HepG2 (cell line): ENCODE measurements at regions not wholly inside any gene's neighbourhood (a gene's known extent, or its start where the extent isn't known, plus 50 kb on each side); places are given as distances from the start of the nearest gene placed in this dataset.

ENCODE experiments used
- ATAC-seq: fragments of 200-7000 bp; cut with Tn5 transposase; 3 replicates; pipeline ENCODE4 v1.9.1; 2020; ENCODE audit warnings: mild to moderate bottlenecking, moderate library complexity
- BruUV-seq: library from RNA; stranded (reverse); fragments of 400-500 nt; replicated peaks from 2 replicates; lab custom pipeline; 2021; lab: Mats Ljungman, UMichigan
- CTCF ChIA-PET: fragments of 300-600 bp; formaldehyde crosslinking; extraction: SDS; loops from one replicate; lab custom pipeline; 2021; ENCODE audit warnings: low total read pairs, inconsistent platforms, low intra/inter-chr PET ratio; lab: Yijun Ruan, JAX
- POLR2A ChIA-PET: fragments of 350-600 bp; sonication (Branson Sonifier 250); formaldehyde crosslinking; loops from one replicate; lab custom pipeline; 2020; ENCODE audit warnings: antibody characterized with exemption, inconsistent platforms; lab: Yijun Ruan, JAX
- DNase-seq: peaks from one replicate; pipeline ENCODE4 v3.0.0-alpha.2; 2015; ENCODE audit warnings: low spot score
- FAIRE-seq: peaks from 3 replicates; lab custom pipeline; 2011; peaks lifted over from hg19 to GRCh38; lab: Jason Lieb, UNC
- H2AFZ ChIP-seq: one replicate; pipeline ENCODE4 v1.6.1; 2011; ENCODE audit warnings: low read length, inconsistent platforms
- H3K27ac ChIP-seq: fragments of 300-600 bp; 3 replicates; pipeline ENCODE4 v1.8.0; 2011; ENCODE audit warnings: mixed run types, mild to moderate bottlenecking, mixed read lengths, low read length, inconsistent platforms; ENCODE audit not compliant: insufficient read depth; ENCODE audit errors: extremely low read length
- H3K27me3 ChIP-seq, 2 experiments: fragments of 200-600 bp in 1 of 2; 2 replicates in 1 of 2; 3 replicates in 1 of 2; pipeline versions ENCODE4 v1.6.0 to v1.8.0; 2011; ENCODE audit warnings: low read length in 2 of 2, mild to moderate bottlenecking in 2 of 2, moderate library complexity in 2 of 2, inconsistent platforms in 1 of 2; ENCODE audit not compliant: insufficient read depth in 2 of 2, control insufficient read depth in 1 of 2
- H3K36me3 ChIP-seq, 2 experiments: fragments of 200-600 bp in 1 of 2; replicated peaks in 1 of 2; 2 replicates in 1 of 2; 3 replicates in 1 of 2; pipeline versions ENCODE4 v1.5.1 to v1.8.0; 2011; ENCODE audit warnings: low read length in 2 of 2, inconsistent platforms in 1 of 2; ENCODE audit not compliant: insufficient read depth in 2 of 2, control insufficient read depth in 1 of 2
- H3K4me1 ChIP-seq: 2 replicates; pipeline ENCODE4 v1.5.1; 2012; ENCODE audit warnings: low read length, inconsistent platforms; ENCODE audit not compliant: insufficient read depth
- H3K4me2 ChIP-seq: 2 replicates; pipeline ENCODE4 v1.6.0; 2011; ENCODE audit warnings: low read depth, low read length, inconsistent platforms
- H3K4me3 ChIP-seq, 3 experiments: fragments of 200-600 bp in 1 of 3; sonication (generic), shearing (Covaris generic) in 1 of 3; replicated peaks in 1 of 3; 2 replicates each; pipeline ENCODE4 v1.5.1; 2011 to 2016; ENCODE audit warnings: low read length in 3 of 3, inconsistent platforms in 2 of 3, low read depth in 2 of 3, mild to moderate bottlenecking in 2 of 3, control low read depth in 1 of 3, mixed read lengths in 1 of 3; ENCODE audit not compliant: insufficient read depth in 1 of 3
- H3K79me2 ChIP-seq: one replicate; pipeline ENCODE4 v1.6.1; 2011; ENCODE audit warnings: low read length, inconsistent platforms; ENCODE audit not compliant: insufficient read depth
- H3K9ac ChIP-seq: 2 replicates; pipeline ENCODE4 v1.6.0; 2011; ENCODE audit warnings: mild to moderate bottlenecking, low read depth, low read length, inconsistent platforms; ENCODE audit not compliant: insufficient read depth
- H3K9me3 ChIP-seq: 2 replicates; pipeline ENCODE4 v1.5.1; 2012; ENCODE audit warnings: mild to moderate bottlenecking, low read length
- H4K20me1 ChIP-seq: 2 replicates; pipeline ENCODE4 v1.6.0; 2011; ENCODE audit warnings: inconsistent platforms, mild to moderate bottlenecking, low read length, moderate library complexity; ENCODE audit not compliant: insufficient read depth
- ATF7 ChIP-seq, 2 experiments: fragments of 450-650 bp in 1 of 2; sonication (generic) in 1 of 2; formaldehyde crosslinking in 1 of 2; IDR thresholded peaks; 2 replicates each; pipeline versions ENCODE4 v1.4.0 to v1.6.1; 2016 to 2020; ENCODE audit warnings: antibody characterized with exemption in 1 of 2, mild to moderate bottlenecking in 1 of 2, missing genetic modification reagents in 1 of 2
- MEF2D ChIP-seq: sonication (generic); formaldehyde crosslinking; IDR thresholded peaks from 2 replicates; pipeline ENCODE4 v1.5.1; 2020; ENCODE audit warnings: mild to moderate bottlenecking, missing genetic modification reagents
- WGBS: methylation state at CpG from one replicate; pipeline ENCODE4 v1.1.6; 2017; ENCODE audit warnings: low lambda C conversion rate; 5-methylcytosine and 5-hydroxymethylcytosine counted together
- in situ Hi-C: cut with HindIII; loops from 2 replicates; pipeline ENCODE4 v1.10.0; 2017; ENCODE audit warnings: low pct_unique_long_range_greater_than_20kb; ENCODE audit not compliant: extremely low pct_ligation_motif_present
- intact Hi-C: fragments of 100-400 bp; cut with micrococcal nuclease; formaldehyde crosslinking; loops from one replicate; pipeline ENCODE4 v1.10.0; 2022; ENCODE audit not compliant: unreplicated experiment
- TF ChIP-seq, protein P1 (sequence below): sonication (generic); formaldehyde crosslinking; IDR thresholded peaks from 2 replicates; pipeline ENCODE4 v1.9.0; 2021; ENCODE audit warnings: mild to moderate bottlenecking, missing genetic modification reagents
- TF ChIP-seq, protein P2 (sequence below): sonication (generic); formaldehyde crosslinking; IDR thresholded peaks from 2 replicates; pipeline ENCODE4 v1.4.0; 2020; ENCODE audit warnings: mild to moderate bottlenecking, missing genetic modification reagents, borderline replicate concordance
- TF ChIP-seq, protein P3 (sequence below): sonication (generic); formaldehyde crosslinking; IDR thresholded peaks from 2 replicates; pipeline ENCODE4 v1.4.0; 2020; ENCODE audit warnings: missing genetic modification reagents

DNA sequence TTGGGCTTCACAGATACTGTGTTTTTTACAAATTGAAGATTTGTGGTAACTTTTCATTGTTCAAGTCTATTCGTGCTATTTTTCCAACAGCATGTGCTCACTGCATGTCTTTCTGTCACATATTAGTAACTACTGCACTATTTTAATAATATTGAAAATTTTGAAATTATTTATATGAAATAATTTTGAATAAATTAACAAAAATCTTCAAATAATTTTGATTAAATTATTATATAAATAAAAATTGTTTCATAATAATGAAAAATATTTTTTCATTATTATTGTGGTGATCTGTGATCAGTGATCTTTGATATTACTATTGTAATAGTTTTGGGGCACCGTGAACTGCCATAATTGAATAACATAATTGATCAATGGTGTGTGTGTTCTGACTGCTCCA lies 204.1 kb downstream of the OGFRL1 start:
- Histone ChIP-seq H3K4me1 (no peaks in the 10 kb centered on the region), H4K20me1 (no peaks in the 10 kb centered on the region), H3K36me3 (no peaks in the 10 kb centered on the region), H3K4me2 (no peak overlapping the region), H3K79me2 (no peaks in the 10 kb centered on the region), H3K27ac (no peak overlapping the region), H3K9ac (no peak overlapping the region), H3K9me3 (no peaks in the 10 kb centered on the region), H2AFZ (no peak overlapping the region), H3K27me3 (no peaks in the 10 kb centered on the region), H3K4me3 (no peak overlapping the region)
- in situ Hi-C loops = no loop called here
- TF ChIP-seq ATF7 (IDR thresholded peaks at IDR 0.05) (no peak), ATF7 (CRISPR knock-in tag; IDR thresholded peaks at IDR 0.05) (no peak), MEF2D (CRISPR knock-in tag) (no peak)
- TF ChIP-seq, protein P1, sequence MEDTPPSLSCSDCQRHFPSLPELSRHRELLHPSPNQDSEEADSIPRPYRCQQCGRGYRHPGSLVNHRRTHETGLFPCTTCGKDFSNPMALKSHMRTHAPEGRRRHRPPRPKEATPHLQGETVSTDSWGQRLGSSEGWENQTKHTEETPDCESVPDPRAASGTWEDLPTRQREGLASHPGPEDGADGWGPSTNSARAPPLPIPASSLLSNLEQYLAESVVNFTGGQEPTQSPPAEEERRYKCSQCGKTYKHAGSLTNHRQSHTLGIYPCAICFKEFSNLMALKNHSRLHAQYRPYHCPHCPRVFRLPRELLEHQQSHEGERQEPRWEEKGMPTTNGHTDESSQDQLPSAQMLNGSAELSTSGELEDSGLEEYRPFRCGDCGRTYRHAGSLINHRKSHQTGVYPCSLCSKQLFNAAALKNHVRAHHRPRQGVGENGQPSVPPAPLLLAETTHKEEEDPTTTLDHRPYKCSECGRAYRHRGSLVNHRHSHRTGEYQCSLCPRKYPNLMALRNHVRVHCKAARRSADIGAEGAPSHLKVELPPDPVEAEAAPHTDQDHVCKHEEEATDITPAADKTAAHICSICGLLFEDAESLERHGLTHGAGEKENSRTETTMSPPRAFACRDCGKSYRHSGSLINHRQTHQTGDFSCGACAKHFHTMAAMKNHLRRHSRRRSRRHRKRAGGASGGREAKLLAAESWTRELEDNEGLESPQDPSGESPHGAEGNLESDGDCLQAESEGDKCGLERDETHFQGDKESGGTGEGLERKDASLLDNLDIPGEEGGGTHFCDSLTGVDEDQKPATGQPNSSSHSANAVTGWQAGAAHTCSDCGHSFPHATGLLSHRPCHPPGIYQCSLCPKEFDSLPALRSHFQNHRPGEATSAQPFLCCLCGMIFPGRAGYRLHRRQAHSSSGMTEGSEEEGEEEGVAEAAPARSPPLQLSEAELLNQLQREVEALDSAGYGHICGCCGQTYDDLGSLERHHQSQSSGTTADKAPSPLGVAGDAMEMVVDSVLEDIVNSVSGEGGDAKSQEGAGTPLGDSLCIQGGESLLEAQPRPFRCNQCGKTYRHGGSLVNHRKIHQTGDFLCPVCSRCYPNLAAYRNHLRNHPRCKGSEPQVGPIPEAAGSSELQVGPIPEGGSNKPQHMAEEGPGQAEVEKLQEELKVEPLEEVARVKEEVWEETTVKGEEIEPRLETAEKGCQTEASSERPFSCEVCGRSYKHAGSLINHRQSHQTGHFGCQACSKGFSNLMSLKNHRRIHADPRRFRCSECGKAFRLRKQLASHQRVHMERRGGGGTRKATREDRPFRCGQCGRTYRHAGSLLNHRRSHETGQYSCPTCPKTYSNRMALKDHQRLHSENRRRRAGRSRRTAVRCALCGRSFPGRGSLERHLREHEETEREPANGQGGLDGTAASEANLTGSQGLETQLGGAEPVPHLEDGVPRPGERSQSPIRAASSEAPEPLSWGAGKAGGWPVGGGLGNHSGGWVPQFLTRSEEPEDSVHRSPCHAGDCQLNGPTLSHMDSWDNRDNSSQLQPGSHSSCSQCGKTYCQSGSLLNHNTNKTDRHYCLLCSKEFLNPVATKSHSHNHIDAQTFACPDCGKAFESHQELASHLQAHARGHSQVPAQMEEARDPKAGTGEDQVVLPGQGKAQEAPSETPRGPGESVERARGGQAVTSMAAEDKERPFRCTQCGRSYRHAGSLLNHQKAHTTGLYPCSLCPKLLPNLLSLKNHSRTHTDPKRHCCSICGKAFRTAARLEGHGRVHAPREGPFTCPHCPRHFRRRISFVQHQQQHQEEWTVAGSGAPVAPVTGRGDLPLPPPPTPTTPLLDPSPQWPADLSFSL (CRISPR knock-in tag) = no peak
- TF ChIP-seq, protein P2, sequence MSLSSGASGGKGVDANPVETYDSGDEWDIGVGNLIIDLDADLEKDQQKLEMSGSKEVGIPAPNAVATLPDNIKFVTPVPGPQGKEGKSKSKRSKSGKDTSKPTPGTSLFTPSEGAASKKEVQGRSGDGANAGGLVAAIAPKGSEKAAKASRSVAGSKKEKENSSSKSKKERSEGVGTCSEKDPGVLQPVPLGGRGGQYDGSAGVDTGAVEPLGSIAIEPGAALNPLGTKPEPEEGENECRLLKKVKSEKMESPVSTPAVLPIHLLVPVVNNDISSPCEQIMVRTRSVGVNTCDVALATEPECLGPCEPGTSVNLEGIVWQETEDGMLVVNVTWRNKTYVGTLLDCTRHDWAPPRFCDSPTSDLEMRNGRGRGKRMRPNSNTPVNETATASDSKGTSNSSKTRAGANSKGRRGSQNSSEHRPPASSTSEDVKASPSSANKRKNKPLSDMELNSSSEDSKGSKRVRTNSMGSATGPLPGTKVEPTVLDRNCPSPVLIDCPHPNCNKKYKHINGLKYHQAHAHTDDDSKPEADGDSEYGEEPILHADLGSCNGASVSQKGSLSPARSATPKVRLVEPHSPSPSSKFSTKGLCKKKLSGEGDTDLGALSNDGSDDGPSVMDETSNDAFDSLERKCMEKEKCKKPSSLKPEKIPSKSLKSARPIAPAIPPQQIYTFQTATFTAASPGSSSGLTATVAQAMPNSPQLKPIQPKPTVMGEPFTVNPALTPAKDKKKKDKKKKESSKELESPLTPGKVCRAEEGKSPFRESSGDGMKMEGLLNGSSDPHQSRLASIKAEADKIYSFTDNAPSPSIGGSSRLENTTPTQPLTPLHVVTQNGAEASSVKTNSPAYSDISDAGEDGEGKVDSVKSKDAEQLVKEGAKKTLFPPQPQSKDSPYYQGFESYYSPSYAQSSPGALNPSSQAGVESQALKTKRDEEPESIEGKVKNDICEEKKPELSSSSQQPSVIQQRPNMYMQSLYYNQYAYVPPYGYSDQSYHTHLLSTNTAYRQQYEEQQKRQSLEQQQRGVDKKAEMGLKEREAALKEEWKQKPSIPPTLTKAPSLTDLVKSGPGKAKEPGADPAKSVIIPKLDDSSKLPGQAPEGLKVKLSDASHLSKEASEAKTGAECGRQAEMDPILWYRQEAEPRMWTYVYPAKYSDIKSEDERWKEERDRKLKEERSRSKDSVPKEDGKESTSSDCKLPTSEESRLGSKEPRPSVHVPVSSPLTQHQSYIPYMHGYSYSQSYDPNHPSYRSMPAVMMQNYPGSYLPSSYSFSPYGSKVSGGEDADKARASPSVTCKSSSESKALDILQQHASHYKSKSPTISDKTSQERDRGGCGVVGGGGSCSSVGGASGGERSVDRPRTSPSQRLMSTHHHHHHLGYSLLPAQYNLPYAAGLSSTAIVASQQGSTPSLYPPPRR = no peak
- TF ChIP-seq, protein P3, sequence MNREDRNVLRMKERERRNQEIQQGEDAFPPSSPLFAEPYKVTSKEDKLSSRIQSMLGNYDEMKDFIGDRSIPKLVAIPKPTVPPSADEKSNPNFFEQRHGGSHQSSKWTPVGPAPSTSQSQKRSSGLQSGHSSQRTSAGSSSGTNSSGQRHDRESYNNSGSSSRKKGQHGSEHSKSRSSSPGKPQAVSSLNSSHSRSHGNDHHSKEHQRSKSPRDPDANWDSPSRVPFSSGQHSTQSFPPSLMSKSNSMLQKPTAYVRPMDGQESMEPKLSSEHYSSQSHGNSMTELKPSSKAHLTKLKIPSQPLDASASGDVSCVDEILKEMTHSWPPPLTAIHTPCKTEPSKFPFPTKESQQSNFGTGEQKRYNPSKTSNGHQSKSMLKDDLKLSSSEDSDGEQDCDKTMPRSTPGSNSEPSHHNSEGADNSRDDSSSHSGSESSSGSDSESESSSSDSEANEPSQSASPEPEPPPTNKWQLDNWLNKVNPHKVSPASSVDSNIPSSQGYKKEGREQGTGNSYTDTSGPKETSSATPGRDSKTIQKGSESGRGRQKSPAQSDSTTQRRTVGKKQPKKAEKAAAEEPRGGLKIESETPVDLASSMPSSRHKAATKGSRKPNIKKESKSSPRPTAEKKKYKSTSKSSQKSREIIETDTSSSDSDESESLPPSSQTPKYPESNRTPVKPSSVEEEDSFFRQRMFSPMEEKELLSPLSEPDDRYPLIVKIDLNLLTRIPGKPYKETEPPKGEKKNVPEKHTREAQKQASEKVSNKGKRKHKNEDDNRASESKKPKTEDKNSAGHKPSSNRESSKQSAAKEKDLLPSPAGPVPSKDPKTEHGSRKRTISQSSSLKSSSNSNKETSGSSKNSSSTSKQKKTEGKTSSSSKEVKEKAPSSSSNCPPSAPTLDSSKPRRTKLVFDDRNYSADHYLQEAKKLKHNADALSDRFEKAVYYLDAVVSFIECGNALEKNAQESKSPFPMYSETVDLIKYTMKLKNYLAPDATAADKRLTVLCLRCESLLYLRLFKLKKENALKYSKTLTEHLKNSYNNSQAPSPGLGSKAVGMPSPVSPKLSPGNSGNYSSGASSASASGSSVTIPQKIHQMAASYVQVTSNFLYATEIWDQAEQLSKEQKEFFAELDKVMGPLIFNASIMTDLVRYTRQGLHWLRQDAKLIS (CRISPR knock-in tag) = no peak
- ChIA-PET POLR2A (no interaction called here), CTCF (no interaction called here)
- FAIRE-seq (no peak), ATAC-seq (no peak), DNase-seq (no peak)
- no TSS peak for BruUV-seq
- intact Hi-C loops = no loop called here
- 6% methylated on average over 2 of the region's 2 CpGs for WGBS
